K562 (cell line): ENCODE measurements at regions not wholly inside any gene's neighbourhood (a gene's known extent, or its start where the extent isn't known, plus 50 kb on each side); places are given as distances from the start of the nearest gene placed in this dataset.

ENCODE experiments used
- ATAC-seq: fragments of 200-7000 bp; cut with Tn5 transposase; 3 replicates; pipeline ENCODE4 v1.9.1; 2020; ENCODE audit warnings: moderate library complexity
- BruUV-seq: library from RNA; stranded (reverse); fragments of 400-500 nt; replicated peaks from 2 replicates; lab custom pipeline; 2021; lab: Mats Ljungman, UMichigan
- CTCF ChIA-PET: fragments of 300-600 bp; formaldehyde crosslinking; extraction: SDS; loops from one replicate; lab custom pipeline; 2021; ENCODE audit warnings: low intra/inter-chr PET ratio; lab: Yijun Ruan, JAX
- POLR2A ChIA-PET: fragments of 300-600, 350-650 bp; sonication (Branson Sonifier 250); formaldehyde crosslinking; extraction: SDS; loops from one replicate; lab custom pipeline; 2021; ENCODE audit warnings: antibody characterized with exemption, inconsistent platforms; lab: Yijun Ruan, JAX
- DNase-seq, 4 experiments: peaks; one replicate each; pipeline versions ENCODE4 v3.0.0 to v3.0.0-alpha.2; 2011 to 2018; ENCODE audit warnings: low spot score in 3 of 4, mixed read lengths in 3 of 4; ENCODE audit errors: extremely low read depth in 1 of 4
- FAIRE-seq: peaks from 2 replicates; lab custom pipeline; 2011; peaks lifted over from hg19 to GRCh38; lab: Jason Lieb, UNC
- H2AFZ ChIP-seq: 2 replicates; pipeline ENCODE4 v1.6.0; 2011; ENCODE audit warnings: low read depth, low read length, control low read depth, inconsistent platforms
- H3K27ac ChIP-seq: fragments of 200-600 bp; 3 replicates; pipeline ENCODE4 v1.8.0; 2011; ENCODE audit warnings: low read depth, mild to moderate bottlenecking, control low read depth, inconsistent platforms, low read length, moderate library complexity, mixed read lengths; ENCODE audit errors: extremely low read depth
- H3K27me3 ChIP-seq, 2 experiments: fragments of 300-600 bp in 1 of 2; 2 replicates in 1 of 2; 3 replicates in 1 of 2; pipeline versions ENCODE4 v1.6.0 to v1.8.0; 2011; ENCODE audit warnings: inconsistent platforms in 2 of 2, low read length in 2 of 2, mild to moderate bottlenecking in 1 of 2, mixed read lengths in 1 of 2, moderate library complexity in 1 of 2; ENCODE audit not compliant: control insufficient read depth in 2 of 2, insufficient read depth in 2 of 2
- H3K36me3 ChIP-seq: fragments of 300-600 bp; 3 replicates; pipeline ENCODE4 v1.8.0; 2011; ENCODE audit warnings: mild to moderate bottlenecking, low read length, inconsistent platforms; ENCODE audit not compliant: control insufficient read depth, insufficient read depth
- H3K4me1 ChIP-seq, 2 experiments: fragments of 200-600 bp in 1 of 2; replicated peaks in 1 of 2; 2 replicates in 1 of 2; 3 replicates in 1 of 2; pipeline versions ENCODE4 v1.5.1 to v1.8.0; 2011; ENCODE audit warnings: inconsistent platforms in 2 of 2, low read length in 2 of 2, mild to moderate bottlenecking in 1 of 2, mixed read lengths in 1 of 2, moderate library complexity in 1 of 2; ENCODE audit not compliant: control insufficient read depth in 2 of 2, insufficient read depth in 2 of 2
- H3K4me2 ChIP-seq: 2 replicates; pipeline ENCODE4 v1.6.1; 2011; ENCODE audit warnings: low read length, control low read depth, inconsistent platforms, mixed read lengths; ENCODE audit not compliant: insufficient read depth
- H3K4me3 ChIP-seq: fragments of 200-600 bp; sonication (generic), shearing (Covaris generic); 2 replicates; pipeline ENCODE4 v1.5.1; 2016; ENCODE audit warnings: control low read depth, inconsistent platforms
- H3K79me2 ChIP-seq: fragments of 200-600 bp; 3 replicates; pipeline ENCODE4 v1.8.0; 2011; ENCODE audit warnings: low read length, inconsistent platforms; ENCODE audit not compliant: control insufficient read depth, insufficient read depth
- H3K9ac ChIP-seq, 2 experiments: 2 replicates each; pipeline versions ENCODE4 v1.6.0 to v1.6.1; 2011; ENCODE audit warnings: low read depth in 2 of 2, low read length in 2 of 2, control low read depth in 1 of 2, inconsistent platforms in 1 of 2, mild to moderate bottlenecking in 1 of 2, mixed read lengths in 1 of 2; ENCODE audit not compliant: insufficient read depth in 1 of 2
- H3K9me1 ChIP-seq: one replicate; pipeline ENCODE4 v1.6.0; 2011; ENCODE audit warnings: inconsistent platforms, mild to moderate bottlenecking, low read length, moderate library complexity; ENCODE audit not compliant: control insufficient read depth, insufficient read depth
- H3K9me3 ChIP-seq: replicated peaks from 2 replicates; pipeline ENCODE4 v1.5.1; 2011; ENCODE audit warnings: low read depth, low read length, inconsistent platforms; ENCODE audit not compliant: control insufficient read depth, insufficient read depth
- H4K20me1 ChIP-seq: replicated peaks from 2 replicates; pipeline ENCODE4 v1.6.1; 2011; ENCODE audit warnings: low read length, inconsistent platforms, mixed read lengths; ENCODE audit not compliant: control insufficient read depth, insufficient read depth
- ATF3 ChIP-seq, 2 experiments: fragments of 450-650 bp in 1 of 2; sonication (generic) in 1 of 2; formaldehyde crosslinking in 1 of 2; IDR thresholded peaks in 1 of 2; conservative IDR thresholded peaks in 1 of 2; 2 replicates each; pipeline versions ENCODE4 v1.6.1 to v1.8.1; 2016 to 2023; ENCODE audit warnings: mild to moderate bottlenecking in 2 of 2, moderate library complexity in 2 of 2, inconsistent platforms in 1 of 2, missing genetic modification reagents in 1 of 2
- CEBPG ChIP-seq, 3 experiments: fragments of 200-800 bp in 1 of 3; sonication (Bioruptor generic) in 1 of 3; sonication (generic) in 1 of 3; formaldehyde crosslinking in 1 of 3; IDR thresholded peaks in 2 of 3; conservative IDR thresholded peaks in 1 of 3; 2 replicates each; pipeline versions ENCODE4 v1.6.1 to v1.8.0; 2016 to 2022; ENCODE audit warnings: missing compliant biosample characterization in 2 of 3, missing genetic modification characterization in 2 of 3, mild to moderate bottlenecking in 1 of 3, missing genetic modification reagents in 1 of 3
- PML ChIP-seq: IDR thresholded peaks from 2 replicates; pipeline ENCODE4 v1.6.1; 2012; ENCODE audit warnings: low read length, inconsistent platforms
- WGBS: fragments of 100-300 bp; shearing (Covaris generic); methylation state at CpG from one replicate; pipeline ENCODE4 v1.1.6; 2016; ENCODE audit warnings: low coverage, mixed read lengths; ENCODE audit not compliant: insufficient coverage; ENCODE audit errors: missing lambda C conversion rate; 5-methylcytosine and 5-hydroxymethylcytosine counted together
- in situ Hi-C: fragments of 300-500 bp; cut with MboI; formaldehyde crosslinking; loops from 4 replicates; pipeline ENCODE4 v1.15.0; 2018; ENCODE audit warnings: inconsistent platforms, mixed read lengths
- intact Hi-C: fragments of 100-400 bp; cut with micrococcal nuclease; formaldehyde crosslinking; loops from 2 replicates; pipeline ENCODE4 v1.14.2; 2022

- H4K20me1 ChIP-seq = no peaks in the 10 kb centered on the region
- no peak overlapping the region for H3K4me2 ChIP-seq
- H3K9me3 ChIP-seq = no peaks in the 10 kb centered on the region
- ChIA-PET POLR2A (interaction anchor here (0.7 to 1.5 kb wide), 2 partner anchors 9 to 15 kb away, joined by 3 read pairs; no protein-coding TSS in a partner anchor), CTCF (no interaction called here)
- no peak overlapping the region for H3K27ac ChIP-seq
- H3K9ac ChIP-seq = no peak overlapping the region
- FAIRE-seq (no peak), ATAC-seq (no peak), DNase-seq (no peak)
- H3K4me1 ChIP-seq = no peaks in the 10 kb centered on the region
- 0% methylated on average over 3 of the region's 3 CpGs for WGBS
- peak; percentile 34; the same call in 1 of the 2 replicates for TF ChIP-seq ATF3 (IDR thresholded peaks at IDR 0.05)
- no peak for TF ChIP-seq ATF3 (CRISPR knock-in tag; conservative IDR thresholded peaks at IDR 0.05)
- TF ChIP-seq PML = no peak
- TF ChIP-seq CEBPG (CRISPR knock-in tag; IDR thresholded peaks at IDR 0.05) = no peak
- TF ChIP-seq CEBPG (tag; conservative IDR thresholded peaks at IDR 0.05 in 1 of 2, IDR thresholded peaks at IDR 0.05 in 1 of 2) = peak; percentile 13 to 61; a peak in 2 of 4 replicates
- intact Hi-C loops = no loop called here
- no peaks in the 10 kb centered on the region for H3K9me1 ChIP-seq
- in situ Hi-C loops = no loop called here
- H3K79me2 ChIP-seq = no peaks in the 10 kb centered on the region
- H2AFZ ChIP-seq = no peak overlapping the region
- no peak overlapping the region for H3K4me3 ChIP-seq
- H3K27me3 ChIP-seq = no peaks in the 10 kb centered on the region
- H3K36me3 ChIP-seq = no peaks in the 10 kb centered on the region
- BruUV-seq = no TSS peak
Observed at GRCh38 chr2:59302683-59303082, 1061.6 kb upstream of the FANCL start.
